Progenitor cell of endocrine pancreas (in vitro differentiated cells): ENCODE measurements at regions not wholly inside any gene's neighbourhood (a gene's known extent, or its start where the extent isn't known, plus 50 kb on each side); places are given as distances from the start of the nearest gene placed in this dataset.

Source experiments
- DNase-seq: peaks from one replicate; pipeline ENCODE4 v3.0.0; 2021; ENCODE audit warnings: low spot score; ENCODE audit not compliant: unreplicated experiment
- H3K27ac Mint-ChIP-seq: 2 replicates; pipeline ENCODE4 v1.8.0; 2021; ENCODE audit warnings: mild to moderate bottlenecking, moderate library complexity, mixed read lengths
- H3K27me3 Mint-ChIP-seq: 2 replicates; pipeline ENCODE4 v1.8.0; 2021; ENCODE audit warnings: mixed read lengths
- H3K36me3 Mint-ChIP-seq: 2 replicates; pipeline ENCODE4 v1.8.0; 2022; ENCODE audit warnings: mixed read lengths; ENCODE audit not compliant: insufficient read depth
- H3K4me1 Mint-ChIP-seq: 2 replicates; pipeline ENCODE4 v1.8.0; 2021; ENCODE audit warnings: low read depth, mixed read lengths
- H3K4me3 Mint-ChIP-seq: 2 replicates; pipeline ENCODE4 v1.8.0; 2021; ENCODE audit warnings: low read depth, mild to moderate bottlenecking, moderate library complexity, mixed read lengths
- H3K9me3 Mint-ChIP-seq: 2 replicates; pipeline ENCODE4 v1.8.0; 2021; ENCODE audit warnings: low read depth, mixed read lengths
- TF ChIP-seq, protein P1 (sequence below): fragments of 200-600 bp; sonication (generic); IDR thresholded peaks from one replicate; pipeline ENCODE4 v1.5.0; 2021; ENCODE audit warnings: antibody characterized with exemption, mild to moderate bottlenecking; ENCODE audit not compliant: unreplicated experiment

DNA sequence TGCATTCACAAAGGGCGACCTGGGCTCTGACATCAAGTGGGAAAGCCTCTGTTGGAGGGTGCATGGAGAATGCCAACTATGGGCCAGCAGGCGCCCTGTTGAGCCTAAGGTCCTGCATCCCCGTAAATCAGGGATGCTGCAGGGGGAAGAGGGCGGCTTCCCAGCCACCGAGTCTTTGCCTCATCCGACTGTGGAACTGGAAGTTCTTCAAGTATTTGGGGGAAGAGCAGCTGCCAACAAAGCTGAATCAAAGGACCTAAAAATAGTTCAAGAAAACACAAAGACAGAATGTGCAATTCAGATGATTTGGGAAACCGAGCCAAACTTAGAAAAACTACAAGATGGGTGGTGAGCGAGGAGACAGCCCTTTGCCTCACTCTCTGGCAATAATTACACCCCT is 281.1 kb upstream of the MGAT5 start:
- Mint-ChIP-seq H3K9me3 (no peaks in the 10 kb centered on the region), H3K36me3 (no peaks in the 10 kb centered on the region), H3K4me3 (no peak overlapping the region), H3K27me3 (peaks cover 31% of the 10 kb centered on the region), H3K4me1 (no peaks in the 10 kb centered on the region), H3K27ac (no peak overlapping the region)
- TF ChIP-seq, protein P1, sequence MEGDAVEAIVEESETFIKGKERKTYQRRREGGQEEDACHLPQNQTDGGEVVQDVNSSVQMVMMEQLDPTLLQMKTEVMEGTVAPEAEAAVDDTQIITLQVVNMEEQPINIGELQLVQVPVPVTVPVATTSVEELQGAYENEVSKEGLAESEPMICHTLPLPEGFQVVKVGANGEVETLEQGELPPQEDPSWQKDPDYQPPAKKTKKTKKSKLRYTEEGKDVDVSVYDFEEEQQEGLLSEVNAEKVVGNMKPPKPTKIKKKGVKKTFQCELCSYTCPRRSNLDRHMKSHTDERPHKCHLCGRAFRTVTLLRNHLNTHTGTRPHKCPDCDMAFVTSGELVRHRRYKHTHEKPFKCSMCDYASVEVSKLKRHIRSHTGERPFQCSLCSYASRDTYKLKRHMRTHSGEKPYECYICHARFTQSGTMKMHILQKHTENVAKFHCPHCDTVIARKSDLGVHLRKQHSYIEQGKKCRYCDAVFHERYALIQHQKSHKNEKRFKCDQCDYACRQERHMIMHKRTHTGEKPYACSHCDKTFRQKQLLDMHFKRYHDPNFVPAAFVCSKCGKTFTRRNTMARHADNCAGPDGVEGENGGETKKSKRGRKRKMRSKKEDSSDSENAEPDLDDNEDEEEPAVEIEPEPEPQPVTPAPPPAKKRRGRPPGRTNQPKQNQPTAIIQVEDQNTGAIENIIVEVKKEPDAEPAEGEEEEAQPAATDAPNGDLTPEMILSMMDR, result no peak
- no peak for DNase-seq

DNA sequence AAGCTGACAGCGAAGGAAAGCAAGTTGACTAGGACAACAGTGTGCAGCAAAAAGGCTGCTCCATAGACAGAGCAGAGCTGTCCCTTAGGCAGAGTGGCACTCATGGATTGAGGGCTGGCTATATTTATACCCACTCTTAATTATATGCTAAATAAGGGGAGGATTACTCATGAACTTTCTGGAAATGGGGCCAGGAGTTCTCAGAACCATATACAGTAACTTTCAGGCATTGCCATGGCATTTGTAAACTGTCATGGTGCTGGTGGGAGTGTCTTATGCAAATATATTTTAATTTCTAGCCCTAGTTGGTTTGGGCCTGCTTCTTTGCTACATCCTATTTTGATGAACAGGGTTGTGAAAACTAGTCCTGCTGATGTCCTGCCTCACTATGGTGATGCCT is 279.5 kb upstream of the MGAT5 start:
- H3K27ac Mint-ChIP-seq, result no peak overlapping the region
- no peak for DNase-seq

DNA sequence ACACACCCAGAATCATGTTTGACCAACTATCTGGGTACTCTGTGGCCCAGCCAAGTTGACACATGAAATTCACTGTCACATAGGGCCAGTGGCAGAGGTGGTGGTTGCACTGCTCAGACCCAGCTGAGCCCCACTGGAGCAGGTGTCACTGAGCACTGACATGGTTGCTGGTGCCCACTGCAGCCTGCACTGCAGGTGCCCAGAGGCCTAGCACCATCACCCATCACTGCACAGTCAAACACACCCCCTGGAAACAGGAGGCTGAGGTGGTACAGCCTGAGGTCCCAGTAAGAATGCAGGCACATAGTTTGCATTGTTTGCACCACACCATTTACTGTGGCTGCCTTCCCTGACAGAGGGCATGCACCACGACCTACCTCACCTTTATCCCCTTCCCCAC is 278.7 kb upstream of the MGAT5 start:
- TF ChIP-seq, protein P1, result no peak
- Mint-ChIP-seq H3K9me3 (no peaks in the 10 kb centered on the region), H3K4me1 (no peaks in the 10 kb centered on the region), H3K36me3 (no peaks in the 10 kb centered on the region), H3K27ac (no peak overlapping the region), H3K27me3 (peaks cover 30% of the 10 kb centered on the region), H3K4me3 (no peak overlapping the region)
- no peak for DNase-seq

More for the DNA sequence above, 279.5 kb upstream of the MGAT5 start:
- TF ChIP-seq, protein P1, result no peak
- Mint-ChIP-seq H3K27me3 (peaks cover 31% of the 10 kb centered on the region), H3K9me3 (no peaks in the 10 kb centered on the region), H3K4me1 (no peaks in the 10 kb centered on the region), H3K36me3 (no peaks in the 10 kb centered on the region), H3K4me3 (no peak overlapping the region)

DNA sequence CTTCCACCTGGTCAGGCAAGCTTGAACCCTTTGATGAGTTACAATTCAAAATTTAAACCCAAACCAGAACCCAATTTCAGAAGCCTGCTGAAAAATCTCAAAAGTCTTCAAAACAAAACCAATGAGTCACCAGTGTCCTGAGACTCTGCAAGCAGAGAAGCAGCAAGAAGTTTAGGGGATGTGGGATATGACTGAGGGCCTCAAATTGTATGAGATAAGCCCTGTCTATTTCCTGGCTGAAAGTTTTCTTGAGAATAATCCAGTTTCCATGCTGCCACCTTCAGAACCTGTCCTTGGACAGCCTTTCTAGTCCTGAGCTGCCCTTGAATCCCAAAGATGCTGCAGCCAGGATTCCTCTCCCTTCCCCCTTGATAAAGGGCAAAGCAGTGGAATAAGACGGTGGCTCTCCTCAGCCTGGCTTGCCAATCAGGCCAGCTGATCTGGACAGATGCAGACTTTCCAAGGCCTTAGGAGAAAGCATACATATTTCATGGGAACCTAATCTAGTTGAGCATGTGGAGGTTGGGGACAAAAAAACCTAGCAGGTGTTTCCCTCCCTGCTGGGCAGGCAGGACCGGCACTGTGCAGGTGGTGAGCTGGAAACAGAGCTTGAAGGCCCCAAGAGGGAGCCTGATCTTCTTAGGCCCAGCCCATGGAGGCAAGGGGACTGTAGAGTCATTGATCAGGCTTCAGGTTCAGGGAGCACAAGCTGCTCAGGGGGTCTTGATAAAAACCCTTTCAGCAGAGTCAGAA is 278.0 kb upstream of the MGAT5 start:
- no peak for DNase-seq
- Mint-ChIP-seq H3K4me1 (no peaks in the 10 kb centered on the region), H3K9me3 (no peaks in the 10 kb centered on the region), H3K36me3 (no peaks in the 10 kb centered on the region), H3K4me3 (no peak overlapping the region), H3K27ac (no peak overlapping the region), H3K27me3 (peaks cover 27% of the 10 kb centered on the region)
- TF ChIP-seq, protein P1, result no peak

DNA sequence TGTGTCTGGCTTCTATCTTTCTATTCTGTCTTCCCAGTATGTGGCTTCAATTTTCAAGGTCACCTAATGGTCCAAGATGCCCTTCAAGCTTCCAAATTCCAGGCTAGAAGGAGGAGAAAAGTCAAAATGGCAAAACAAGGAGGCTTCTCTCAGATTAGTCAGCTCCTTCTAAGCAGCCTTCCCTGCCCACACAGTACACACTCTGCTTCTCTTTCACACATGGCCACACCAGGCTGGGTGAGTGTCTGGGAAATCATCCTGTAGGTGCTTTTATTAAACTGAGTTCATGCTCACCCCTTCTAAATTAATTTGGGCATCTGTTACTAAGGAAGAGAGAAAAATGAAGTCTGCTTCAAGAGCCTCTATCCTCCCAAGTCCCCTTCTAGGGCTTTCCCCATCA is 277.2 kb upstream of the MGAT5 start:
- Mint-ChIP-seq H3K4me1 (no peaks in the 10 kb centered on the region), H3K9me3 (no peaks in the 10 kb centered on the region), H3K36me3 (no peaks in the 10 kb centered on the region), H3K4me3 (no peak overlapping the region), H3K27ac (no peak overlapping the region), H3K27me3 (peaks cover 23% of the 10 kb centered on the region)
- TF ChIP-seq, protein P1, result no peak
- no peak for DNase-seq
